Panc1 (cell line): ENCODE measurements at regions not wholly inside any gene's neighbourhood (a gene's known extent, or its start where the extent isn't known, plus 50 kb on each side); places are given as distances from the start of the nearest gene placed in this dataset.

Experiments
- CTCF ChIP-seq: fragments of 450-650 bp; IDR thresholded peaks from 2 replicates; pipeline ENCODE4 v1.5.1; 2017; ENCODE audit warnings: mild to moderate bottlenecking
- POLR2AphosphoS5 ChIP-seq: IDR thresholded peaks from 2 replicates; pipeline ENCODE4 v1.6.1; 2012; ENCODE audit warnings: mild to moderate bottlenecking, low read depth, low read length, moderate library complexity
- REST ChIP-seq, 2 experiments: IDR thresholded peaks; 2 replicates each; pipeline ENCODE4 v1.6.1; 2011 to 2012; ENCODE audit warnings: low read depth in 2 of 2, control low read depth in 1 of 2, low read length in 1 of 2, mild to moderate bottlenecking in 1 of 2, moderate library complexity in 1 of 2; ENCODE audit not compliant: insufficient read depth in 1 of 2
- SIN3A ChIP-seq: IDR thresholded peaks from 2 replicates; pipeline ENCODE4 v1.6.1; 2012; ENCODE audit warnings: low read depth, mild to moderate bottlenecking, low read length, moderate library complexity, borderline replicate concordance; ENCODE audit not compliant: insufficient read depth
- TCF7L2 ChIP-seq: IDR thresholded peaks from 2 replicates; pipeline ENCODE4 v1.6.1; 2011; ENCODE audit warnings: mild to moderate bottlenecking, low read depth, low read length, inconsistent platforms

DNA sequence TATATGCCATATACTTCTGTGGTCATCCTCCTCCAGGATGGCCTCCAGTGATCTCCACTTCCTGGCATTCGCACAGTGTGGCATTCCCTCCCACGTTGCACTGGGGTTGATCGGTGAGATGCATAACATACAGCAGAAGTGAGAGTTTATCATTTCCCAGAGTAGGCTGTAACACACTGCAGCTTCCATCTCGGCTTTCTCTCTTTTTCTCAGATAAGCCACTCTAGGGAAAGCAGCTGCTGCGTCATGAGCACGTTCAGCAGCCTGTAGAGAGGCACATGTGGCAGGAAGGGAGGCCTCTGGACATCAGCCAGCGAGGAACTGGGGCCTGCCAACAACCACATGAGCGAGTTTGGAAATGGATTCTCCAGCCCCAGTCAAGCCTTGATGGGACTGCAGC is 807.1 kb downstream of the DIAPH3 start:
- TF ChIP-seq CTCF (no peak), REST (IDR thresholded peaks at IDR 0.05; ENCODE audit: insufficient read depth in 1 of 2, low read depth in 2 of 2, low read length in 1 of 2) (no peak), TCF7L2 (no peak), POLR2AphosphoS5 (no peak), SIN3A (no peak)
